ENCODE measurements at regions not wholly inside any gene's neighbourhood (a gene's known extent, or its start where the extent isn't known, plus 50 kb on each side); places are given as distances from the start of the nearest gene placed in this dataset.

DNA sequence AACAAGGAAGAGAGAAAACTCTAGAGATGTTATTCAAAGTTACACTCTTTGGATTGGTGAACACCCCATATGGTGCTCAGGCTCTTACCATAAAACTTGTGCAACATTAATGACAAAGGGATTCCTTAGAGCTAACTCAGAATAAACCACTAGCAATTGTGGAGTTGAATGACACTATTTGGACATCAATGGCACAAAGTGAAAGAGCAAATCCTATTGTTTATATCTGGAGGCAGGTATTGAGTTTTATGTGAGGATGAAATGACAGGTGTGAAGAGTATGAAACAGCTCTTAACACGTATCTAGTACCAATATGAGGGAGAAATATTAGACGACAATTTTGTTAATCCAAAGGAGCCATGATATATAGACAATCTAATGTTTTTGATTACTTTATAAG is 584.9 kb upstream of the PBX1 start:
- H3K4me3 ChIP-seq (ENCODE audit: low read depth, low read length): no peak overlapping the region
- H3K4me1 ChIP-seq (ENCODE audit: control insufficient read depth, insufficient read depth, low read length): no peaks in the 10 kb centered on the region
- ChIA-PET CTCF (no interaction called here), POLR2A (no interaction called here)
- TF ChIP-seq ZNF629 (tag by site-specific recombination; IDR thresholded peaks at IDR 0.05): no peak
- TF ChIP-seq ZNF529 (tag by site-specific recombination; IDR thresholded peaks at IDR 0.05; ENCODE audit: insufficient replicate concordance): no peak
- TF ChIP-seq ZNF677 (tag by site-specific recombination; IDR thresholded peaks at IDR 0.05): no peak
- TF ChIP-seq ZNF585B (tag by site-specific recombination; IDR thresholded peaks at IDR 0.05): no peak
- TF ChIP-seq ZBTB20 (tag by site-specific recombination; IDR thresholded peaks at IDR 0.05): no peak
- TF ChIP-seq ATF2 (tag by site-specific recombination; IDR thresholded peaks at IDR 0.05; ENCODE audit: low read depth): no peak
- TF ChIP-seq ZNF221 (tag by site-specific recombination; IDR thresholded peaks at IDR 0.05; ENCODE audit: borderline replicate concordance): no peak
- no peak for TF ChIP-seq REPIN1 (tag by site-specific recombination; IDR thresholded peaks at IDR 0.05; ENCODE audit: low read depth)
- no peak for TF ChIP-seq ZNF202 (tag by site-specific recombination; IDR thresholded peaks at IDR 0.05; ENCODE audit: borderline replicate concordance)
- TF ChIP-seq, protein P1, sequence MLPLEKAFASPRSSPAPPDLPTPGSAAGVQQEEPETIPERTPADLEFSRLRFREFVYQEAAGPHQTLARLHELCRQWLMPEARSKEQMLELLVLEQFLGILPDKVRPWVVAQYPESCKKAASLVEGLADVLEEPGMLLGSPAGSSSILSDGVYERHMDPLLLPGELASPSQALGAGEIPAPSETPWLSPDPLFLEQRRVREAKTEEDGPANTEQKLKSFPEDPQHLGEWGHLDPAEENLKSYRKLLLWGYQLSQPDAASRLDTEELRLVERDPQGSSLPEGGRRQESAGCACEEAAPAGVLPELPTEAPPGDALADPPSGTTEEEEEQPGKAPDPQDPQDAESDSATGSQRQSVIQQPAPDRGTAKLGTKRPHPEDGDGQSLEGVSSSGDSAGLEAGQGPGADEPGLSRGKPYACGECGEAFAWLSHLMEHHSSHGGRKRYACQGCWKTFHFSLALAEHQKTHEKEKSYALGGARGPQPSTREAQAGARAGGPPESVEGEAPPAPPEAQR (tag by site-specific recombination; IDR thresholded peaks at IDR 0.05): no peak
- H3K27ac ChIP-seq (ENCODE audit: extremely low read depth, low read depth, low read length): no peak overlapping the region
- H3K36me3 ChIP-seq (ENCODE audit: control insufficient read depth in 2 of 2, insufficient read depth in 1 of 2, low read length in 2 of 2): no peaks in the 10 kb centered on the region
- no peaks in the 10 kb centered on the region for H3K9me3 ChIP-seq (ENCODE audit: control insufficient read depth, insufficient read depth, low read depth, low read length)

DNA sequence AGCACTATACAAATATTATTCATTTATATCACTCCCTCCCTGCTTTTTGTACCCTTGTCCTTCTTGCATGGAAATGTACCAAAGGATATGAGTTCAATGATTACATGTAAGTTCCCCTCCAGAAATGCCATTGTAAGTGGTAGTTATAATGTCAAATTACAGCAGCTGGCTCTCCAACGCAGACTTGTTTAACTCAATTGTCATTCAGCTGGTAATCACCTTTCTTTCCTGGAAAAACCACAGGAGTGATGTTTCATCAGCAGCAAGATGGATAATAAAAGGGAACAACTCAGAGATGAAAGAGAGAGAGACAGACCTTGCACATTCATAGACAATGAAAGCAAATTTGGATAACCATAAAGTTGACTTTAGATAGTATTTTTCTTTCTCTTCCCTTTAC is 578.6 kb upstream of the PBX1 start:
- H3K4me1 ChIP-seq (ENCODE audit: control insufficient read depth, insufficient read depth, low read length): no peaks in the 10 kb centered on the region
- no peaks in the 10 kb centered on the region for H3K36me3 ChIP-seq (ENCODE audit: control insufficient read depth in 2 of 2, insufficient read depth in 1 of 2, low read length in 2 of 2)
- CTCF ChIA-PET: no interaction called here
- no peaks in the 10 kb centered on the region for H3K9me3 ChIP-seq (ENCODE audit: control insufficient read depth, insufficient read depth, low read depth, low read length)
- POLR2A ChIA-PET: no interaction called here
- no peak overlapping the region for H3K27ac ChIP-seq (ENCODE audit: extremely low read depth, low read depth, low read length)
- no peak for TF ChIP-seq PRDM10 (tag by site-specific recombination; IDR thresholded peaks at IDR 0.05)
- H3K4me3 ChIP-seq (ENCODE audit: low read depth, low read length): no peak overlapping the region

DNA sequence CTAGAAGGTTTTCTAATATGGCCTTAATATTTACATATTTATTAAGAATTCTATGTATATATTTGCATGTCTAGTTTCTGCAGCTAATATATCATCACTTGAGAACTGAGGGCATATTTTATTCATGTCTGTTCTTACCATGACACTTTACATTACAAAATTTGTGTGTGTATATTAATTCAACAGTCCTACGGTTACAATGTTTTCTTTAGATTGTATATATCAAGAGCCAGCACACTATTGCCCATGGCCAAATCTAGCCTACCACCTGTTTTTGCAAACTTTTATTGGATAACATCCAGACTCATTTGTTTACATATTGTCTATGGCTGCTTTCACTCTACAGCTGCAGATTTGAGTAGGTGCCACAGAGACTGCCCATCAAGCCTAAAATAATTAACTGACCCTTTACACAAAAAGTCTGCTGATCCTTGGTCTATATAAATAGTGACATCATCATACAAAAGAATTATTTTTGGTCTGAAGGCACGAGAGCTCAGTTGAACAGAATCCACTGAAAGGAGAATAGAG is 577.4 kb upstream of the PBX1 start:
- POLR2A ChIA-PET: no interaction called here
- H3K4me3 ChIP-seq (ENCODE audit: low read depth, low read length): no peak overlapping the region
- H3K4me1 ChIP-seq (ENCODE audit: control insufficient read depth, insufficient read depth, low read length): no peaks in the 10 kb centered on the region
- no peak overlapping the region for H3K27ac ChIP-seq (ENCODE audit: extremely low read depth, low read depth, low read length)
- no peak for TF ChIP-seq MYNN (tag by site-specific recombination; IDR thresholded peaks at IDR 0.05; ENCODE audit: borderline replicate concordance)
- TF ChIP-seq ZSCAN4 (tag by site-specific recombination; IDR thresholded peaks at IDR 0.05): no peak
- TF ChIP-seq ATF2 (tag by site-specific recombination; IDR thresholded peaks at IDR 0.05; ENCODE audit: low read depth): 0 out of 2 replicates have a peak, but pooled peaks have one; percentile 21
- TF ChIP-seq ZFP41 (tag by site-specific recombination; IDR thresholded peaks at IDR 0.05; ENCODE audit: borderline replicate concordance): no peak
- no peak for TF ChIP-seq ZNF571 (tag by site-specific recombination; IDR thresholded peaks at IDR 0.05)
- no peak for TF ChIP-seq ZNF624 (tag by site-specific recombination; IDR thresholded peaks at IDR 0.05)
- TF ChIP-seq ZNF214 (tag by site-specific recombination; IDR thresholded peaks at IDR 0.05; ENCODE audit: borderline replicate concordance): no peak
- no peak for TF ChIP-seq ZNF791 (tag by site-specific recombination; IDR thresholded peaks at IDR 0.05)
- no peaks in the 10 kb centered on the region for H3K36me3 ChIP-seq (ENCODE audit: control insufficient read depth in 2 of 2, insufficient read depth in 1 of 2, low read length in 2 of 2)
- CTCF ChIA-PET: interaction anchor here (0.7 kb wide), 1 partner anchor 47 kb away, joined by 3 read pairs; no protein-coding TSS in a partner anchor
- no peaks in the 10 kb centered on the region for H3K9me3 ChIP-seq (ENCODE audit: control insufficient read depth, insufficient read depth, low read depth, low read length)

Data from HEK293 (cell line).